ENCODE measurements at regions not wholly inside any gene's neighbourhood (a gene's known extent, or its start where the extent isn't known, plus 50 kb on each side); places are given as distances from the start of the nearest gene placed in this dataset.

DNA sequence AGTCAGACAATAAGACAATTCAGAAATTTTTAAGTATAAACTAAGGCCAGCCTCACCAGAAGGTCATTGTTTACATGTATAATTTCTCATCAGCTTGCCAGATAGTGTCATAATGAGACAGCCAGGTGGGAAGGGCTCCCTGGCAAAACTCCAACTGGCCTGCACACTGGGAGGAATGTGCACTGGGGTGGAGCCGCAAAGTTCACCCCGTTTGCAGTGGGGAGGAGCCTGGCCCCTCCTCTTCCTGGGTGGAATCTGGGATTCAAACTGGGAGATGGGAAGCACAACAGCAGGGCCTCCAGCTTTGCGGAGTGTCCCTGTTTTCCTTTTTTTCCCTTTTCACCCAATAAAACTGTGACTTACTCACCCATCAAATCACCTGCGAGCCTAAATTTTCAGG, 329.9 kb downstream of the SMARCA1 start:
- peak; percentile 74 for DNase-seq (ENCODE audit: low spot score)
- intact Hi-C loops (cut with DNase I) = no loop called here

DNA sequence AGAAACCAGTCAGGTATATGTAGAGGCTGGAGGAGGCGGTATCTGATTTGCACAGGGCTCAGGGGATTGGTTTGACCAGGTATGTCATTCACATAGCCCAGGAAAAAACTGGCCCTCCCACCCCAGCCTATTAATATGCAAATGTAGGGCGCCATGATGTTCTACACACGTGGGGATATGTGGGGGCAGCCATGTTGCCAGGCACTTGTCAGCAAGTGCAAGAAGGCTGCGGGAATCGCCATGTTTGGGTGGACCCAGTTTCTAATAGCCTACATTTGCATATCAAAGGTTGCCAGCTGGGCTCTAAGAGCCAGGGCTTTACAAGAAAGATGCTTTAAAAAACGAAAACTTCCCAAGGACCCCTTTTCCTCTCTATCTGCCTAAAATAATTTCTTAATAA, 335.1 kb downstream of the SMARCA1 start:
- intact Hi-C loops (cut with DNase I) = no loop called here
- DNase-seq (ENCODE audit: low spot score) = no peak

DNA sequence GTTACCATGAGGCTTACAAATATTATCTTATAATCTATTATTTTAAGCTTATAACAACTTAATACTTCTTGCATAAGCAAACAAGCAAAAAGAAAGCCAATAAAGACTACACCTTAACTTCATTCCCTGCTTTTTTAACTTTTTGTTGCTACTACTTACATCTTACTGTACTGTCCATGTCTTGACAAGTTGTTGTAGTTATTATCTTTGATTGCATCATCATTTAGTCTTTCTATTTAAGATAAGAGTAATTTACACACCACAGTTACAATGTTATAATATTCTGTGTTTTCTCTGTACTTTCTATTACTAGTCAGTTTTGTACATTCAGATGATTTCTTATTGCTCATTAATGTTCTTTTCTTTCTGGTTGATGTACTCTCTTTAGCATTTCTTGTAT, 346.6 kb downstream of the SMARCA1 start:
- intact Hi-C loops (cut with DNase I) = no loop called here

DNA sequence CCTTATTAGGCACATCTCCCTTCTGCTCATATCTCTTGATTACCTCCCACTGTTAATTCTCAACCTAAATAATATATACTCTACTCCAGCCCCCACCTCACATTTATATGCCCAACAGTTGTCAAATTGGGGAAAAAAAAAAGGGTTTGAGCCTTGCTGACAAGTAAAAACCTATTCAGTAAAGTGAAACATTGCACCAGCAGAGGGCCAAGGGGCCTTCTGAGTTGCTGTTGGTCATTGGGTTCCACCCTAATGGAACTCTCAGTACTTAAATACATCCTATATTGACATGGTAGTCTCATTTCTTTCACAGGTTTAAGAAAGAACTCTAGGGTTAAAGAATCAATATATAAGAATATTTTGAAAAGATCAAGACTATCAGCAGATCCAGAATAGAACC, 362.2 kb downstream of the SMARCA1 start:
- DNase-seq (ENCODE audit: low spot score) = no peak
- intact Hi-C loops (cut with DNase I) = no loop called here

More for the DNA sequence above, 346.6 kb downstream of the SMARCA1 start:
- DNase-seq (ENCODE audit: low spot score) = no peak

DNA sequence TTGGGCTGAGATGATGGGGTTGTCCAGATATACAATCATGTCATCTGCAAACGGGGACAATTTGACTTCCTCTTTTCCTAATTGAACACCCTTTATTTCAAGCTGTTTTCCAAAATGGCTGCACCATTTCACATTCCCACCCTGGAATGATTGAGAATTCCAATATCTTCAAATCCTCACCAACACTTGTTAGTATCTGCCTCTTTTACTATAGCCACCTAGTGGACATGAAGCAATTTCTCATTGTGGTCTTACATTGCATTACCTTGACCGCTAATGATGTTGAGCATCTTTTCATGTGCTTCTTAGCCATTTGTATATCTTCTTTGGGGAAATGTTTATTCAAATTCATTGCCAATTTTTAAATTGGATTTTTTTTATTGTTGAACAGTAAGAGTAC, 364.8 kb downstream of the SMARCA1 start:
- no peak for DNase-seq (ENCODE audit: low spot score)
- intact Hi-C loops (cut with DNase I) = no loop called here

DNA sequence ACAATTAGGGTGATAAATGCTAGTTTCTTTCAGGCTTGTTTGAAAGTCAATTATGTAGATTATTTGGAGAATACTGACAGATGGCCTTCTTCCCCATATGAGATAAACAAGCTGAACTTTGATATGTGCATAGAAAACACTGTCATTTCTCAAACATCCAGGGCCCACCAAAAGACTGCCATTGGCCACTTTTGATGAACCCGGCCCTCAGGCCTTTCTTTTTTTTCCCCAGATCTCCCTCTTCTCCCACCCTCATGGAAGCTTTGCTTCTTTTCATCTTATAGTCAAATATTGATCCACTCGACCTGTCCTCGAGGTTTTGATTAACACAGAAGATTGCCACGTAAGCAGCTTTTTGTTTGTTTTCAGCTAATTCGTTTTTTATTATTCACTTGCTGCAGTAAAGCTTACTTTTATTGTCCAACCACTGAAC, 377.4 kb downstream of the SMARCA1 start:
- intact Hi-C loops (cut with DNase I) = no loop called here

DNA sequence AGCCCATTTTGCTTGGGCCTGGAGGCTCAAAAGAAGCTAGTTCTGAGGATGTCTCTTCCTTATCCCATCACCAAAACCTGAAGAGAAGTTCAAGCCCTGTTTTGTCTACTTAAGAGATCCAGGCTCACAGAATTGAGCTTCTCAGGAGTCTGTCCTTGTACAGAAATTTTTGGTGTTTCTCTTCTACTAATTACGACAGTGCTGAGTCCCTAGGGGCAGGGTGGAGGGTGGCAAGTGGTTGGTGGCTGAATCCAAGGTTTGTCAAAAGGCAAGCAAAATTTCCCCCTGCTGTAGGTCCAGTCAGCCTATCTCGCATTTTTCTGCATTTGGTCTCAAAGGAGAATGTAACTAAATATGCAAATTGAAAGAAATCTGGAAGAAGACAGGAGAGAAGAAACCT, 377.9 kb downstream of the SMARCA1 start:
- intact Hi-C loops (cut with DNase I) = no loop called here
- DNase-seq (ENCODE audit: low spot score) = no peak

More for the DNA sequence above, 377.4 kb downstream of the SMARCA1 start:
- no peak for DNase-seq (ENCODE audit: low spot score)

DNA sequence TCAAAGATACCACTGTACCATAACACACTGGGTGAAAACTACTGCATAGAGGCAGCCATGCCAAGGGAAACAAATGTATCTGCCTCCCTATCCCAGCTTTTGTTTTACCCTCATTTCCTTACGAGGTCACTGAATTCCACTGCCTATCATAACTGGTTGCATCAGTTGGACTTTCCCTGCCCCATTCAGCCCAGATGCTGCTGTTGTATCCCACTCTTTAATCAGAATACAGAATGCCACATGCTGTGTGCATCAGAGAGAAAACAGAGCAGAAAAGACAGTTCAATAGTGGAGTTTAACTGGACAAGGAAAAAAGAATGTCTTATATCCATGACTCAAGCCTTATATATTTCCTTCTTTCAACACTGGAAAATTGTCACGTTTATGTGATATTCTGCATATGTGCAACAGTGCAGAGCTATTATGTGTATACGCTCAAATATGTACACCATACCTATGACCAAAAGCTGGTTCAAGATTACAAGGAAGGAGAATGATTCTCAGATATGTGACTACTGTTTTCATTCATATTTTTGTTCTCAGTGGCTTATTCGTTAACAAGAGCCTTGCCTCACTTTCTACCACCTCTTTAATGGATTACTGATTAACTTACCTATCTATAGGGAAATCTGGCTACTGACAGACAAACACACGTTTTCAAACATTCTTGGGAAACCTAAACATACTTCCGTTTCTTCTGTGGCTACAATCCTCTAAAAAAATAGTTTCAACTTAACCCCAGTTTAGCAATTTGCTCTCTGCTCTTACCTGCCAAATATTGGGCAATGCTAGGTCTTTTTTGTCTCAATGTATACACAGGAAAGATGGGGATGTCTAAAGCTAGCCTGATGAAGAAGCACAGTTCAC, 378.9 kb downstream of the SMARCA1 start:
- intact Hi-C loops (cut with DNase I) = no loop called here
- DNase-seq (ENCODE audit: low spot score) = no peak

DNA sequence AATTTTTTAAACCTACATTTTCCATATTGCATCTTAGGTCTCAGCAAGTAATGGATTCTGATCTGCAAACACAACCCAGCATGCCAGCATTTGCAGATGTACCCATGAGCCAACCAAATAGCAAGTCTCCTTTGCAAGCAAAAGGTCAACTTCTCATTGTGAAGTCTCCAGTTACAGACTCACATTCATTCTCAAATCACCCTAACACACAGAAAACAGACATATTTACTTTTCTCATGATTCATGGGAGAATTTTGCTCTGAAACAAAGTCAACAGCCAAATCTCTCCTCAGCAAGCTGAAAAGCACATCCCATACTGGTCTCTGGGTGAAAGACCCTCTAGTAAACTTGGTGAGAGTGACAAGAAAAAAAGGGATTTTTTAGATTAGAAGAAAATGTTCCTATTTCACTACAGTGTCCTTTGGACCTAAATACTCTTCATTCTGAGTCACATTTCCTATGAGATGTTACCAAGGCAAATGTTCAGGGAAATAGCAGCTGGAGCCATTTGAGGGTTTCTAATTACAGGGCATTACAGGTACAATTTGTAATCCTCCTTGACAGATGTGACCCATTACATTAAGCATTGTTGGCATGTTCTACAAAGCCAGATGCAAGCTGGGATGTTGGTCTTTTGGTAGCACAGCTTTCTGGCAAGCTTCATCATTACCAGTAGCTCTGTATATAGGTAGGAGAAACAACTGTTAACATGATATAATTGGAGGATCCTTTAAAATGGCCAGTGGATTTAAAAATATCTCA, 383.3 kb downstream of the SMARCA1 start:
- intact Hi-C loops (cut with DNase I) = no loop called here

DNA sequence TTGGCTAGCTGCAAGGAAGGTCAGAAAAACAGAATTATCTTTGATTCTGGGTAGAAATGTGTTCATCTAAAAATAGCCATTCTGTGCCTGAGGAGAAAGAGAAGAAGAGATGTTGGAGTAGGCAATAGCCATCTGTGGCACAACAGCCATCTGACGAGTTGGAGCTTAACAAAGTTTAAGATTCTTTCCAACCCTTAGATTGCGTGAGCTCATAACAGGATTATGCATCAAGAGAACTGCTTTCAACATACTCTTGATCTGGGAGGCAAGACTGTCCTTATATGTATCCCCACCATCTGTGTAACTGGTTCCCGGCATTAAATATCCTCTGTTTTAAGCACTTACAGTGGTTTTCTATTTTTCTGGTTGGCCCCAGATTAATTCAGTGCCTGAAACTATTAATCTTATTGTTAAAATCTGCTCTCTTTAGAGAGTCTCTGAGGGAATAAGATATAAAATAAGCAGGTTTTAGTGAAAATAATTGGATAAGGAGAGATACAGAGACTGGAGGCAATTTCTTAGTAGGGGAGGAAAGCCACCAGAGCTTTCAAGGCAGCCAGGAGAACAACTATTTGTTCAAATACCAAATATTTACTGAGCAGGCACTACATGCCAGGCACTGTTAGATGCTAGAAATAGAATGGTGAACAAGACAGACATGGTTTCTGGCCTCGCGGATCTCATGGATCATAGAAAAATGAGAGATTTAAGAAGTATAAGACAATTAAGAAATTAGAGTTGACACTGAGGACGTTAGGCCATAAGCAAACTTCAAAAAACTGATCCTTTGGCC, 398.0 kb downstream of the SMARCA1 start:
- no peak for DNase-seq (ENCODE audit: low spot score)
- intact Hi-C loops (cut with DNase I) = no loop called here

More for the DNA sequence above, 383.3 kb downstream of the SMARCA1 start:
- DNase-seq (ENCODE audit: low spot score) = no peak

DNA sequence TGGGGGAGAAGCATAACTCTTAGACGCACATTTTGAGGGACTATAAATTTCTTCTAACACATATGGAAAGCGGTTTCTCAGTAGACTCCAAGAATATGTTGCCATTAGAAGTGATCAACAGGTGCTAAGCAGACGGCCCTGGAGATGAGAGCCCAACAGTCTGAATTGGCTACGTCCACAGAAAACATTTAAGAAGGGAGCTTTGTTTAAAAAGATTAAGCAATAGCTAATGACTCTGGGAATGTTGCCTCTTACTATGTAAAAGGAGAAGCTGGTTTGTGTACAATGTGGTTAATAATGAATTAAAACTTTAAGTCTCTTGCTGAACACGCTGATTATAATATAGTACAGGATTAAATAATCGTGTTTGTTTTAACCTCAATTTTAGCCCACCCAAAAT, 399.5 kb downstream of the SMARCA1 start:
- intact Hi-C loops (cut with DNase I) = no loop called here
- DNase-seq (ENCODE audit: low spot score) = no peak

DNA sequence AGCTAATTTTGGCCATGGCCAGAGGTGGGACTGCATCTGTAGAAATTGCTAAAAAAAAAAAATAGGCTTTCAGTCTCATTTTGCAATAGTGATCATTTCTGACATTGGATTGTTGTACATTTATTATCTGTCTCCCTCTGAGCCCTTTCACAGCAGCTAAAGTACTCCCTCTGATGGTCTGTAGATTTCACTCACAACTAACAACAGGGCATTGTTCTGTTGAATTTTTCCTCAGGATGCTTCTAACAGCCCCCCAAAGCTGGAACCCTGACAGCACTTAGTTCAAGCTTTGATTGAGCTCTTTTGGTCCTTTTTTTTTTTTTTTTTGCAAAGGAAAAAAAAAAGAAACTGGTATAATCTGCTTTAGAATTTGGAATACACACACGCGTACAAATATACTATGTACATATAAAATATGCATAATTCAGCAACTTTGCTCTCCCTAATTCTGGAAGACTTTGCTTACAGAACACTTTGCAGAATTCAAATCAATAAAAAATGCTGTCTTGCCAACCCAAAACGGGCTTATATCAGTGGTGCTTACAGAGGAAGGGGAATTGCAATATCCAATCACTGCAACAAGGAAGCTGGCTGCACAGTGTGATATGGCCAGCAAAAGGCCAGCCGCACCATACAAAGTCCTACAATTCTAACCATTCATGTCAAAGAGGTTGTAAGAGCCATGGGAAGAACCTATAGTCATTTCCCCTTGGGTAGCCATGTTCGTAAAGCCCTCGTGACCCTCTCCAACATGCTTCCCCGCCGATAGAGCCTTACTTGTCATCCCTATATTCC, 406.4 kb downstream of the SMARCA1 start:
- intact Hi-C loops (cut with DNase I) = no loop called here
- DNase-seq (ENCODE audit: low spot score) = no peak

DNA sequence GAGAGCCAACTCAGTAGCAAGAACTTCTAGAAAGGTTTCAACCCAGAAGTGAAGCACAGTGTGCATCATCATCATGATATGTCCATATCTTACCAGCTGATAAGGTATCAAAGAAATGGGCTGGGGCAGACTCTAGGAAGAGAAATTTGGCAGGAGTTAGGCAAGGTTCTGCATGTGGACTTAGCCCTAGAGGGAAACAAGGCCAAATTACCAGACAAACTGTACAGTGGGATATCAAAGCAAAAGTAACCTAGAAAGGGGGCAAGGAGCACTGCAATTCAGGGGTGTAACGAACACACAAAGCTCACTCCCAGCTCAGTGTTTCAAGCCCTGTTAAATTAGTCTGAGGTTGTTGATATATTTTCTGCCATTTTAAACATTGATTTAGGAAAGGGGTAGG, 407.4 kb downstream of the SMARCA1 start:
- DNase-seq (ENCODE audit: low spot score) = no peak
- intact Hi-C loops (cut with DNase I) = no loop called here

DNA sequence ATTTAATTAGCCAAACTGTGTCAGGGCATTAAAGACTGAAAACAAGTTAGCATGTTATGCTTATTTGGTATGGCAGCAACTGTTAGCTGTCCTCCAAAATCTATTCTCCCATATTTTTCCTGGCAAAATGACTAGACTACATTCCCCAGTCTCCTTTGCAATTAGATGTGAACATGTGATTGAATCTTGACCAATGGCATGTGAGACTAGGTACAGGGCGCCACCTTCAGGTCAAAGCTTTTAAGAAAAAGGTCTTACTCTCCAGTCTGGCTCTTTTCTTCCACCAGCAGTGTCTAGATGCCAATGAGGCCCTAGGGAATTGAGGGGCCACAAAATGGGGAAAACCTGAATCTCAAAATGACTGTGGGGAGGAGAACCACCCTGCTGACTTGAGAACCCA, 408.2 kb downstream of the SMARCA1 start:
- no peak for DNase-seq (ENCODE audit: low spot score)
- intact Hi-C loops (cut with DNase I) = no loop called here

DNA sequence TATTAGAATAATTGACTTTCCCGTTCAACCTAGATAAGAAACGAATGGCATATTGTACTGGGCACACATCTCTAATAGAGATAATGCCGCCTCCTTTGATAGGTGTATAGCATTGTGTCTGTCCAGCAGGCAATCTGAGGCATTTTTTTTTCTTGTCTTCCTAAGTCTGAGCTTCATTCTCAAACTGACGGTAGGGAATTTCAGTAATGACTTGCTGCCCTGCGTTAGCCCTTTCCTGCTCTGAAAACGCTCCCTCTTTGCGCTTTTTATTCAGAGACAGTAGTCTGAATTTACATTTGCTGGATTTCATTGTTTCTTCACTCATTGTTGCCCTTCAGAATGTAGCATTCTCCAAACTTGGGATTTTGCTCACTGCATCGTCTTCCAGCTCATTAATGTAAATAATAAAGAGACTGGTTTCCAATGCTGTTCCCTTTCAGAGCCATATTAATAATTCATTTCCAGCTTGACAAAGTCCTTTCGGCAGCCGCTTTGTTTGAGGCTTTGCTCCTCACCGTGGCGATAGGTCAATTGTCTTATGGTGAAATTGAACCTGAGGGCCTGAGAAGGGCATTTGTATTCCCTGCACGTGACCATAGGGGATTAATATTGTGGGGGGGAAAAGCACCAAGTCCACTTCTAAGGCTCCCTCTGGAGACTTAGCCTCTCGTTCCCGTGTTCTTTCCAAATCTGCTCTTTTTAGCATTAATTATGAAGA, 412.1 kb downstream of the SMARCA1 start:
- DNase-seq (ENCODE audit: low spot score) = no peak
- intact Hi-C loops (cut with DNase I) = no loop called here

DNA sequence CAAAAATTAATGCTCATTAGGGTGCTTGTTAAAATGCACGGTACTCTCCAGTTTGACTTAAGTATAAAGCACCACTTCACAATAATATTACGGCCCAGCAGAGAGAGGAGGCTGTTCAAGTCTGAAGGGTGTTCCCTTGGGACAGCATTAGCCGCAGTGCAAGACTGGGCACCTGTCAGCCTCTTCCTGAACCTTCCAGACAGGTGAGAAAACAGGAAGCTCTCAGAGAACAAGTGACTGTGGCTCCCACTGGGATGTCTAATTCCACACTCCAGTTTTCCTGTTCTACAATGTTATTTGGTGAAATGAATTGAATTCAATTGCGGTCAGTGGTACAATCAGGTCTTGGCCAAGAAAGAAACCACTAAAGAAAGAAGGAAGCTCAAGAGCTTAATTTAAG, 414.4 kb downstream of the SMARCA1 start:
- intact Hi-C loops (cut with DNase I) = no loop called here

DNA sequence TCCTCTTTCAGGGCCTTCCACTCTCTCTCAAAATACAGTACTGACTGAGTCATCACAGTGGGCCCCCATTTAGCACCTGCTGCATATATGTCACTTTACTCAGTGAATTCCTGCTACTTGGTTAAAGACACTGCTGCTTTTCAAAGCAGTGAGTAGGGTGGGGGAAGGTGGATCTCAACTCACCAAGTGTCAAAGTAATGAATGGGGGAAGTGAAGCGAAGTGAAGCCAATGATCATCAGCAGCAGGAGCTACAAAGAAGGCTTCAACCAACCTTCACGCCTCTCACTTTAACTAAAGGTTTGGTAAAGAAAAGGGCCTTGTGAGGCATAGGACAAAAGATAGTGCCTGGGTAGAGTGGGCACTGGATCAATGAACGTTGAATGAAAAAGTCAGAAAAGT, 424.1 kb downstream of the SMARCA1 start:
- intact Hi-C loops (cut with DNase I) = no loop called here
- no peak for DNase-seq (ENCODE audit: low spot score)

More for the DNA sequence above, 414.4 kb downstream of the SMARCA1 start:
- no peak for DNase-seq (ENCODE audit: low spot score)

DNA sequence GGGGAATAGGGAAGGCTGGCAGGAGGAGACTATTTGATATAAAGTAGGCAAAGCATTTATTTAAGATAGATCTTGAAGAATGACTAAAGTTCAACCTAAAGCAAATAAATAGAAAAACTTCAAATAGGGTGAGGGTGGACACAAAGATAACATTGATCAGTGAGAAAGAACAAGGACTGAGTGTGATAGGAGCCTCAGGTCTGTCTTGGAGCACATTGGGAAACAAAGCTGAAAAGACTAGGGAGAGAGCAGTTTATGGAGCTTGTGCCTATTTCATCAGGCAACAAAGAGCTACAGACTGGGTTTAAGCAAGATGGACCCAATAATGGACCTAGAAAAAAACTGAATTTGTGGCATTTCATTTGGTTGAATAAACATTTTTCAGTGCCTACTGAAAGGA, 425.6 kb downstream of the SMARCA1 start:
- intact Hi-C loops (cut with DNase I) = no loop called here
- no peak for DNase-seq (ENCODE audit: low spot score)

DNA sequence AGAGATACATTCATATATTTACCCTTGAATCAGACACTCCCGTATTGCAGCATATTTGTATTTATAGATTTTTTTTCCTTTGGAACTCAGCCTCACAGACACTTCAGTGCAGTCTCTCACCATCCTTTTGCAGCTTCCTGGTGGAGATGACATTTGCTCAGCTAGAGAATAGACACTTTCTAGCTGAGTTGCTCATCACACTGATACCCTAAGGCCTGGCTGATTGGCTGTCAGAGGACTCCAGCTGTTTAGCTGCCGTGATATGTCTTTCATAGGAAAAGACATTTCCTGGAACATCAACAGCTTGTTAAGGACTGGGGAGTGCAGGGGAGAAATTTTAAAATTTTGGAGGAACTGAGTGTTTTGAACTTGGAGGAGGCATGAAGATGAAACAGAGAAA, 429.6 kb downstream of the SMARCA1 start:
- intact Hi-C loops (cut with DNase I) = no loop called here
- no peak for DNase-seq (ENCODE audit: low spot score)
